Prostate gland (tissue), 2 donors: ENCODE measurements at regions not wholly inside any gene's neighbourhood (a gene's known extent, or its start where the extent isn't known, plus 50 kb on each side); places are given as distances from the start of the nearest gene placed in this dataset.

Experiments
- DNase-seq: peaks from one replicate; pipeline ENCODE4 v3.0.0-alpha.2; 2019; ENCODE audit warnings: low spot score
- H3K27ac ChIP-seq, 2 donors: fragments of 200-600 bp; sonication (generic); 2 replicates each; pipeline ENCODE4 v1.5.1; 2017 to 2019
- H3K27me3 ChIP-seq: fragments of 200-600 bp; sonication (generic); replicated peaks from 2 replicates; pipeline ENCODE4 v1.5.1; 2019; ENCODE audit not compliant: insufficient read depth
- H3K36me3 ChIP-seq, 2 donors: fragments of 200-600 bp; sonication (generic); 1 replicate in 1 of 2; 2 replicates in 1 of 2; pipeline versions ENCODE4 v1.5.1 to v1.8.1; 2017 to 2019
- H3K4me1 ChIP-seq: fragments of 200-600 bp; sonication (generic); replicated peaks from 2 replicates; pipeline ENCODE4 v1.5.1; 2019
- H3K4me3 ChIP-seq, 2 donors: fragments of 200-600 bp; sonication (generic); 2 replicates each; pipeline ENCODE4 v1.5.1; 2017 to 2019
- H3K9me3 ChIP-seq: fragments of 200-600 bp; sonication (generic); 2 replicates; pipeline ENCODE4 v1.5.1; 2017
- CTCF ChIP-seq, 4 experiments: fragments of 200-600 bp in 2 of 4; fragments of 450-650 bp in 2 of 4; sonication (generic) in 2 of 4; IDR thresholded peaks; 1 replicate in 3 of 4; 2 replicates in 1 of 4; pipeline ENCODE4 v1.5.1; 2016 to 2019; ENCODE audit warnings: antibody characterized with exemption in 4 of 4, mild to moderate bottlenecking in 2 of 4, moderate library complexity in 2 of 4
- POLR2A ChIP-seq: fragments of 450-650 bp; IDR thresholded peaks from one replicate; pipeline ENCODE4 v1.6.1; 2016; ENCODE audit warnings: antibody characterized with exemption, mild to moderate bottlenecking
- POLR2AphosphoS5 ChIP-seq: sonication (generic); formaldehyde crosslinking; IDR thresholded peaks from one replicate; pipeline ENCODE4 v1.6.1; 2017; ENCODE audit warnings: antibody characterized with exemption
- WGBS: methylation state at CpG from one replicate; pipeline ENCODE4 v1.1.5; 2018; 5-methylcytosine and 5-hydroxymethylcytosine counted together
- intact Hi-C: fragments of 100-400 bp; cut with DNase I; formaldehyde crosslinking; loops from one replicate; pipeline ENCODE4 v1.14.2; 2022

GRCh38 chr3:68239542-68239941 is 585.1 kb upstream of the SUCLG2 start:
- H3K4me1 ChIP-seq: no peaks in the 10 kb centered on the region
- no peaks in the 10 kb centered on the region for H3K9me3 ChIP-seq
- H3K4me3 ChIP-seq: no peak overlapping the region
- WGBS: 15% methylated on average over 1 of the region's 1 CpG
- intact Hi-C loops: no loop called here
- H3K27me3 ChIP-seq: no peaks in the 10 kb centered on the region
- no peak for DNase-seq
- no peaks in the 10 kb centered on the region for H3K36me3 ChIP-seq
- no peak overlapping the region for H3K27ac ChIP-seq
- no peak for TF ChIP-seq CTCF (IDR thresholded peaks at IDR 0.05)

DNA sequence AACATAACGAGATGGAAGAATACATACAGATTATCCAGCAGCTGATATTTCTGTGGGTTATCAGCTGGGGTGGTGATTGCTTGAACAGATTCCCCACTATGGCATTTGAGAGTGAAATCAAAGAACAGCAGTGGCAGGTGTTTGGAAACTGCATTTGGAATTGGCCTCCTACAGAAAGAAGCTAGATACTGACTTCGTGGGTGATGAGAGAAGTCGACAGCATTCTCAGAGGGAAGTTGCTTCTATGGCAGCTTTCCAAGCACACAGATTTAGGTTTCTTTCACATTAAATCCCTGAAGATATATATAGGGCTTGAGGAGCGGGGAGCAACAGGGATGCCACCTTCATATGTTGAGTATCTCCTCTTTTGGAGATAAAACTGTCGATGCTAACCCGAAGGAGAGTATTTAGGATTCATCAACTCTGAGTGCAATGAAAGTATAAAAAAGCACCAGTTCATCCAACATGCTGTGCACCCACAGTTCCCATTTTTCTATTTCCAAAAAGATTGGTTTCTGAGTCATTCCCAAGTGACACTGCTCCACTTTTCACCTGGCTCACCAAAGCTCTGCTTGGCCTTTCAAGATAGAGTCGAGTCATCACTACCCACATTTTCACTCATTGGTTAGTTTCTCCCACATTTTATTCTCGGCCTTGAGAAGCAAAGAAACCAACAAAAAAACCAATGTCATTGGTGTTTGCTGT is 579.8 kb upstream of the SUCLG2 start:
- intact Hi-C loops: no loop called here
- no peaks in the 10 kb centered on the region for H3K9me3 ChIP-seq

GRCh38 chr3:68228856-68229255 is 574.4 kb upstream of the SUCLG2 start:
- WGBS: 72% methylated on average over 1 of the region's 1 CpG
- H3K4me1 ChIP-seq: no peaks in the 10 kb centered on the region
- TF ChIP-seq POLR2A: no peak
- TF ChIP-seq CTCF (IDR thresholded peaks at IDR 0.05): no peak
- no peak for TF ChIP-seq POLR2AphosphoS5
- intact Hi-C loops: no loop called here
- H3K27ac ChIP-seq: no peak overlapping the region
- no peaks in the 10 kb centered on the region for H3K9me3 ChIP-seq
- no peak for DNase-seq
- no peaks in the 10 kb centered on the region for H3K27me3 ChIP-seq
- H3K4me3 ChIP-seq: no peak overlapping the region
- H3K36me3 ChIP-seq: no peaks in the 10 kb centered on the region

More for the DNA sequence above, 579.8 kb upstream of the SUCLG2 start:
- Histone ChIP-seq H3K4me1 (no peaks in the 10 kb centered on the region), H3K27me3 (no peaks in the 10 kb centered on the region), H3K27ac (no peak overlapping the region), H3K4me3 (no peak overlapping the region), H3K36me3 (no peaks in the 10 kb centered on the region)
- TF ChIP-seq POLR2A: no peak
- TF ChIP-seq CTCF (IDR thresholded peaks at IDR 0.05): no peak
- TF ChIP-seq POLR2AphosphoS5: no peak
- WGBS: 91% methylated on average over 8 of the region's 8 CpGs
- DNase-seq: no peak

GRCh38 chr3:68220832-68221231 is 566.4 kb upstream of the SUCLG2 start:
- WGBS: 76% methylated on average over 2 of the region's 2 CpGs
- no peaks in the 10 kb centered on the region for H3K4me1 ChIP-seq
- H3K27ac ChIP-seq: no peak overlapping the region
- no peak for TF ChIP-seq POLR2AphosphoS5
- TF ChIP-seq CTCF (IDR thresholded peaks at IDR 0.05): no peak
- no peak for TF ChIP-seq POLR2A
- no peaks in the 10 kb centered on the region for H3K27me3 ChIP-seq
- no peak for DNase-seq
- intact Hi-C loops: no loop called here
- no peak overlapping the region for H3K4me3 ChIP-seq
- H3K9me3 ChIP-seq: no peaks in the 10 kb centered on the region
- no peaks in the 10 kb centered on the region for H3K36me3 ChIP-seq

DNA sequence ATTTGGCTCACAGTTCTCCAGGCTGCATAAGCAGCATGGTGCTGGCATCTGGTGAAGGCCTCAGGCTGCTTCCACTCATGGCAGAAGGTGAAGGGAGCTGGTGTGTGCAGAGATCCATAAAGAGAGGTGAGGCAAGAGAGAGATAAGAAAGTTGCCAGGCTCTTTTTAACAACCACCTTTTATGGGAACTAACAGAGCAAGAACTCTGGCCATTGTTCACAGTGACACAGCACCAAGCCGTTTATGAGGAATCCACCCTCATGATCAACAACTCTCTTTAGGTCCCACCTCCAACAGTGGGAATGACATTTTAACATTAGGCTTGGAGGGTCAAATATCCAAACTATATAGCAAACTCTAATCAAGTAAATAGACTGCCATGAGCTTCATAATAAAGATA is 557.2 kb upstream of the SUCLG2 start:
- WGBS: 32% methylated on average over 1 of the region's 1 CpG
- Histone ChIP-seq H3K4me1 (no peaks in the 10 kb centered on the region), H3K27me3 (no peaks in the 10 kb centered on the region), H3K27ac (no peak overlapping the region), H3K9me3 (no peaks in the 10 kb centered on the region), H3K36me3 (no peaks in the 10 kb centered on the region), H3K4me3 (no peak overlapping the region)
- intact Hi-C loops: no loop called here
- peak; percentile 15 for DNase-seq
- TF ChIP-seq POLR2AphosphoS5: peak; percentile 78
- no peak for TF ChIP-seq POLR2A
